Transverse colon (tissue), 4 donors: ENCODE measurements at regions not wholly inside any gene's neighbourhood (a gene's known extent, or its start where the extent isn't known, plus 50 kb on each side); places are given as distances from the start of the nearest gene placed in this dataset.

Experiments
- CTCF ChIP-seq, 5 experiments: fragments of 200-600 bp in 3 of 5; fragments of 450-650 bp in 2 of 5; sonication (generic) in 3 of 5; IDR thresholded peaks; 1 replicate in 2 of 5; 2 replicates in 3 of 5; pipeline ENCODE4 v1.5.1; 2016 to 2017; ENCODE audit warnings: antibody characterized with exemption in 5 of 5, inconsistent platforms in 3 of 5, mild to moderate bottlenecking in 2 of 5, moderate library complexity in 1 of 5
- POLR2A ChIP-seq: fragments of 450-650 bp; IDR thresholded peaks from one replicate; pipeline ENCODE4 v1.6.1; 2016; ENCODE audit warnings: antibody characterized with exemption, mild to moderate bottlenecking, moderate library complexity
- POLR2AphosphoS5 ChIP-seq, 3 donors: sonication (generic); formaldehyde crosslinking; IDR thresholded peaks; one replicate each; pipeline ENCODE4 v1.6.1; 2016; ENCODE audit warnings: antibody characterized with exemption in 3 of 3

- TF ChIP-seq POLR2A (no peak), CTCF (IDR thresholded peaks at IDR 0.05) (no peak), POLR2AphosphoS5 (IDR thresholded peaks at IDR 0.05) (no peak)
Measured at GRCh38 chr4:107423677-107424405, 296.2 kb downstream of the PAPSS1 start.
